Kidney epithelial cell (primary cell): ENCODE measurements at regions not wholly inside any gene's neighbourhood (a gene's known extent, or its start where the extent isn't known, plus 50 kb on each side); places are given as distances from the start of the nearest gene placed in this dataset.

Experiments
- DNase-seq: peaks from one replicate; pipeline ENCODE4 v3.0.0-alpha.2; 2010; ENCODE audit warnings: low read depth
- H3K27me3 ChIP-seq: 2 replicates; pipeline ENCODE4 v1.6.0; 2011; ENCODE audit warnings: low read length; ENCODE audit not compliant: control insufficient read depth, insufficient read depth
- H3K36me3 ChIP-seq: 2 replicates; pipeline ENCODE4 v1.5.1; 2011; ENCODE audit warnings: low read length; ENCODE audit not compliant: control insufficient read depth, insufficient read depth
- H3K4me3 ChIP-seq: 2 replicates; pipeline ENCODE4 v1.5.1; 2011; ENCODE audit warnings: low read depth, mild to moderate bottlenecking, control low read depth, low read length
- CTCF ChIP-seq: IDR thresholded peaks from 2 replicates; pipeline ENCODE4 v1.5.1; 2011; ENCODE audit warnings: mild to moderate bottlenecking, moderate library complexity, low read length, control low read depth, inconsistent platforms; ENCODE audit not compliant: insufficient read depth, poor library complexity, severe bottlenecking

- no peaks in the 10 kb centered on the region for H3K36me3 ChIP-seq
- H3K4me3 ChIP-seq: no peak overlapping the region
- no peak for TF ChIP-seq CTCF
- H3K27me3 ChIP-seq: no peaks in the 10 kb centered on the region
- no peak for DNase-seq
Observed at GRCh38 chr6:21355638-21356037, 237.9 kb upstream of the SOX4 start.

GRCh38 chr6:21357262-21357661 lies 236.3 kb upstream of the SOX4 start:
- Histone ChIP-seq H3K27me3 (no peaks in the 10 kb centered on the region), H3K4me3 (no peak overlapping the region), H3K36me3 (no peaks in the 10 kb centered on the region)
- DNase-seq: no peak
- no peak for TF ChIP-seq CTCF

- H3K4me3 ChIP-seq: no peak overlapping the region
- H3K36me3 ChIP-seq: no peaks in the 10 kb centered on the region
- DNase-seq: no peak
- no peak for TF ChIP-seq CTCF
- H3K27me3 ChIP-seq: no peaks in the 10 kb centered on the region
Observed at GRCh38 chr6:21359926-21360325, 233.6 kb upstream of the SOX4 start.

- TF ChIP-seq CTCF: no peak
Observed at GRCh38 chr6:21360336-21360735, 233.2 kb upstream of the SOX4 start.

DNA sequence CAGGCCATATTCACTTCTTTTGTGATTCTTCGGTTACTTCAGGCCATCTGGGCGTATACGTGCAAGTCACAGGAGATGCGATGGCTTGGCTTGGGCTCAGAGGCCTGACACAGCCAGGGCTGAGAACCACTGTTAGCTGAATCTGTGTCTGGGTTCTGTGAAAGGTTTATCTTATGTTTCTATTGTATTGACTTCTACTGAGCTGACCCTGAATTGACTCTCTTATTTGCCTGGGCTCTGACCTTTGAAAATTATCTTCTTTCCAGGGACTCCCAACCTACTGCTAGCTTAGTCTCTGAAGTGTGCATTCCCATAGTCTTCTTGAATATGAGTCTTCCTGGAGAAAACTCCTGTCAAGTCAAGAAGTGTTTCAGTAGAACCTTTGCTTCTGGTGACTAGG lies 226.4 kb upstream of the SOX4 start:
- TF ChIP-seq CTCF: no peak

More at GRCh38 chr6:21360336-21360735, 233.2 kb upstream of the SOX4 start:
- no peak overlapping the region for H3K4me3 ChIP-seq
- DNase-seq: no peak
- no peaks in the 10 kb centered on the region for H3K36me3 ChIP-seq
- no peaks in the 10 kb centered on the region for H3K27me3 ChIP-seq

GRCh38 chr6:21367649-21368154 lies 225.8 kb upstream of the SOX4 start:
- Histone ChIP-seq H3K36me3 (no peaks in the 10 kb centered on the region), H3K27me3 (no peaks in the 10 kb centered on the region), H3K4me3 (no peak overlapping the region)
- no peak for DNase-seq
- no peak for TF ChIP-seq CTCF

More for the DNA sequence above, 226.4 kb upstream of the SOX4 start:
- H3K36me3 ChIP-seq: no peaks in the 10 kb centered on the region
- H3K27me3 ChIP-seq: no peaks in the 10 kb centered on the region
- H3K4me3 ChIP-seq: no peak overlapping the region
- no peak for DNase-seq
